Ramos (cell line): ENCODE measurements at regions not wholly inside any gene's neighbourhood (a gene's known extent, or its start where the extent isn't known, plus 50 kb on each side); places are given as distances from the start of the nearest gene placed in this dataset.
"Not testable (repeated sequence)": the region's sequence is repeated elsewhere in the genome, so short reads cannot be mapped to it uniquely, and the experiment has no call there.

ENCODE experiments used
- in situ Hi-C: fragments of 300-500 bp; cut with MboI; formaldehyde crosslinking; loops from one replicate; pipeline ENCODE4 v1.14.3; 2022; ENCODE audit warnings: low sequenced_read_pairs; ENCODE audit not compliant: unreplicated experiment

- in situ Hi-C loops: not testable (repeated sequence)
Observed at GRCh38 chr2:89945004-89945616, 1253.6 kb downstream of the RPIA start.

DNA sequence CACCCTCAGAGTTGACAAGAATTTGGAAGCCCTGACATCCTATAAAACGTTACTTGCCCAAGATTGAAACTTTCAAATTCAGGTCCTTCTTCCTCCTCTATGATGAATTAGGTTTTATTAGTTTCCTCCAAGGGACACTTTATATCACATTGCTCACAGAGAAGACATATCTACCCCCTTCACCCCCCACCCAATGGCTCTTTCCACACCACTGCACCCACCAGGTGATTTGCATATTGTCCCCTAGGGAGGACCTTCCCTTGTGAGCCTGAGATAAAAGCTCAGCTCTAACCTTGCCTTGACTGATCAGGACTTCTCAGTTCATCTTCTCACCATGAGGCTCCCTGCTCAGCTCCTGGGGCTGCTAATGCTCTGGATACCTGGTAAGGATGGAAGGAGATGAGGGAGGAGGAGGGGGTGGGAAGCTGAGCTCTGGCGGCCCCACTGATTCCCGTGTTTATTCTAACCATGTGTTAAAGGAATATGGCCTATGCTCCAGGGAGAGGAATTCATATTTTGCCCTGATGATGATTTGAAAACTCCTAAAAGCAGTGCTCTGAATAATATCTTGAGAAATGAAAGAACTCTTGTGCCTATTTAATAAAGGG, 1255.8 kb downstream of the RPIA start:
- in situ Hi-C loops: not testable (repeated sequence)

GRCh38 chr2:89948102-89948501, 1256.6 kb downstream of the RPIA start:
- in situ Hi-C loops: not testable (repeated sequence)

DNA sequence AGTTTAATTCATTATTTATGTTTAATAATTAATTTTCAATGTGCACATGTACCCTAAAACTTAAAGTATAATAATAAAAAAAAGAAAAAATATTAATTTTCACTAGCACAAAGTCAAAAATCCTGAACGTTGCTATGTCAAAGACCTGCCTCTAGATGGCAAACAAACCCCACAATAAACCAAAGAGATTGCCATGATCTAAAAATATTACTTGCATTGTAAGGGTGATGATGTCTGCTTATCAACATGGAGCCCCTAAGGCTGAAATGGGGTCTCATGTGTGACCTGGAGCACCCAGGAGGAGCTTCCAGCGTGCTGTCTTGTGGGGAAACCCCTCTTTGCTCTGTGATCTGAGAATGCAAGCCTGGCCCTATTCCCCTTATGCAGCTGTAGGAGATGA, 1259.3 kb downstream of the RPIA start:
- in situ Hi-C loops: not testable (repeated sequence)

- in situ Hi-C loops: not testable (repeated sequence)
Observed at GRCh38 chr2:89957236-89957635, 1265.8 kb downstream of the RPIA start.

DNA sequence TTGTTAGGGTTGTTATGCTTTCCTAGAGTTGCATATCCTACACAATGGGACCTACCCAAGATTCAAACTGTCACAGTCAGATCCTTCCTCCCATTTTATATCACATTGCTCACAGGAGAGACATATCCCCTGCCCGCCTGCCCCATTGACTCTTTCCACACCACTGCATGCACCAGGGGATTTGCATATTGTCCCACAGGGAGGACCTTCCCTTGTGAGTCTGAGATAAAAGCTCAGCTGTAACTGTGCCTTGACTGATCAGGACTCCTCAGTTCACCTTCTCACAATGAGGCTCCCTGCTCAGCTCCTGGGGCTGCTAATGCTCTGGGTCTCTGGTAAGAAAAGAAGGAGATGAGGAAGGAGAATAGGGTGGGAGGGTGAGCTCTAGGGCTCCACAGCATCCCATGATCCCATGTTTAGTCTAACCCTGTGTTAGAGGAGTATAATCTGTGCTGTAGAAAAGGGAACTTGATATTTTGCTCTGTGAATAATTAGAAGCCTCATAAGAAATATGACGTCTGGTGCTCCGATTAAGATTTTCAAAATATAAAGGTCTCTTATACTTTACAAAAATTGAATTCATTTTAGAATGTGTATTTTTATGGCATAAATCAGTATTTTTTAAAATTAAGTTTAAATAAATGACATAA, 1268.4 kb downstream of the RPIA start:
- in situ Hi-C loops: not testable (repeated sequence)

GRCh38 chr2:89960570-89960969, 1269.1 kb downstream of the RPIA start:
- in situ Hi-C loops: not testable (repeated sequence)

DNA sequence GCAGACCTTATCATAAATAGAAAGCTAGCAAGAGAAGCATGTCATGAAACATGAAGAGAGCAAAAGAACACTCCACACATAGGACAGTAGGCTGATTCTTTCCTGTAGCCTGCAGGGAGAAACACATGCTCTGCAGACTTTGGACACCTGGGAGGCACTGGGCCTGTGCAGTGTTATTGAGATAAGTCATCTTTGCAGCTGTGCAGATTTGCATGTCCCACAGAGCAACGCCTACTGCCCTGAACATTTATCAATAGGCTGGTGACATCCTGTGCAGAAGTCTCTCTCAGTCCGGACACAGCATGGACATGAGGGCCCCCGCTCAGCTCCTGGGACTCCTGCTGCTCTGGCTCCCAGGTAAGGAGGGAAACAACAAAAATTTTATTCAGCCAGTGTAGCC, 1277.1 kb downstream of the RPIA start:
- in situ Hi-C loops: not testable (repeated sequence)

GRCh38 chr2:89969190-89969589, 1277.7 kb downstream of the RPIA start:
- in situ Hi-C loops: not testable (repeated sequence)

- in situ Hi-C loops: not testable (repeated sequence)
Observed at GRCh38 chr2:89973849-89974248, 1282.4 kb downstream of the RPIA start.

DNA sequence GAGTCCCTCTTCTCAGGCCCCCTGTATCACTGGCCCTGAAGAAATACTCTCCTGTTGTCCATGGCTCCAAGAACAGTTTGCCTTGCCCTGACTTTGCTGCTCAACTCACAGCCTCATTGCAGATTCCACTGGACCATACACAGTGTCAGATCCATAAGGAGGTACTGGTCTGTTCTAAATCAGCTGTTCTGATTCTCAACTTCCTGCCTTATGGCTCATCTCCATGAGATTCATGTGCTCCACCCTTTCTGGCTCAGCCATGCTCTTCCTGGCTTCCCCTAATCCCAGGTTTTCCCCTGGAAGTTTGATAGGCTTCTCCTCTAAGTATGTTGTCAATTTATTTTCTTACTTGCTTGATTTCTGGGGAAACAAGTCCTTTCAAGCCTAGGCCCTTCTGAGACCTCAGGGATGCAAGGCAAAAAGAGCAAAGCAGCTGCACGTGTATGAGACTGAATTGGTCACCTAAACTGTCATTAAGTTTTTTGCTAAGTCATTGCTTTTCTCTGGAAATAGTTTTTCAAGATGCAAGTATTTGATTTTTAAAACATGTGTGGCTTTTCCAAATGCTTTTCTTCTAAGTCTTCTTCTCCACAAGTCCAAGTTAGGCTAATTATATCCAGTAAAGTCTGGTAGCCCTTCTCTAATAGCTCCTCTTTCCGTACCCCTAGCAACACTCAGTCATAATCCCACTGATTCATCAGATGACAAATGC, 1288.5 kb downstream of the RPIA start:
- in situ Hi-C loops: not testable (repeated sequence)

- in situ Hi-C loops: not testable (repeated sequence)
Observed at GRCh38 chr2:89982246-89982645, 1290.8 kb downstream of the RPIA start.

GRCh38 chr2:89985650-89986049, 1294.2 kb downstream of the RPIA start:
- in situ Hi-C loops: not testable (repeated sequence)

DNA sequence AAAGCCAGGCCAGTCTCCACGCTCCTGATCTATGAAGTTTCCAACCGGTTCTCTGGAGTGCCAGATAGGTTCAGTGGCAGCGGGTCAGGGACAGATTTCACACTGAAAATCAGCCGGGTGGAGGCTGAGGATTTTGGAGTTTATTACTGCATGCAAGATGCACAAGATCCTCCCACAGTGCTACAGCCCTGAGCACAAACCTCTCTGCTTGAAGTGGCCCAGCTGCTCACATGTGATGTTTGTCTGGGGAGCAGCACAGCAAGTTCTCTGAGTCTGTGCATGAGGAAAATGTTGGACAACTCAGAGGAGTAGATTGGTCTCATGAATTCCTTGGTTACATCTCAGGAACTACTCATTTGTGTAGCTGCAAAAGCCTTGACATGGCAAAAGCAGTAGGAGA, 1295.1 kb downstream of the RPIA start:
- in situ Hi-C loops: not testable (repeated sequence)

DNA sequence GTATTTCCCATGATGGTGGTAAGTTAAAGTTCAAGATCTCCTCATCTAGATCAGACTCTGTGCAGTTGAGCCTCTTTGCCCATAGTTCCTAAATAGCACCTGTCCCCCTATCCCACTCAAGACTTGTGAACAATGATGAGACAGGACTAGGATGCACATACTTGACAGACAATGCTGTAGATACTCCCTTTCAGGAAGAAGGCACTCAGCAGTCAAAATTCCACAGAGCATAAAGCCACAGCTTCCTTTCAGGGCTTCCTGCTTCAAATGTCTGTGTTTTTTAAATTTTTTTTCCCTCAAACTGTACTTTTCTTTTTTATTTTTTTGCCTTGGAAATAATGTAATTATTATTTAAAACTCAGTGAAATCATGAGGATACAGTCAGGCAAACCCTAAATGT, 1305.3 kb downstream of the RPIA start:
- in situ Hi-C loops: not testable (repeated sequence)

- in situ Hi-C loops: not testable (repeated sequence)
Observed at GRCh38 chr2:90004553-90004952, 1313.1 kb downstream of the RPIA start.

DNA sequence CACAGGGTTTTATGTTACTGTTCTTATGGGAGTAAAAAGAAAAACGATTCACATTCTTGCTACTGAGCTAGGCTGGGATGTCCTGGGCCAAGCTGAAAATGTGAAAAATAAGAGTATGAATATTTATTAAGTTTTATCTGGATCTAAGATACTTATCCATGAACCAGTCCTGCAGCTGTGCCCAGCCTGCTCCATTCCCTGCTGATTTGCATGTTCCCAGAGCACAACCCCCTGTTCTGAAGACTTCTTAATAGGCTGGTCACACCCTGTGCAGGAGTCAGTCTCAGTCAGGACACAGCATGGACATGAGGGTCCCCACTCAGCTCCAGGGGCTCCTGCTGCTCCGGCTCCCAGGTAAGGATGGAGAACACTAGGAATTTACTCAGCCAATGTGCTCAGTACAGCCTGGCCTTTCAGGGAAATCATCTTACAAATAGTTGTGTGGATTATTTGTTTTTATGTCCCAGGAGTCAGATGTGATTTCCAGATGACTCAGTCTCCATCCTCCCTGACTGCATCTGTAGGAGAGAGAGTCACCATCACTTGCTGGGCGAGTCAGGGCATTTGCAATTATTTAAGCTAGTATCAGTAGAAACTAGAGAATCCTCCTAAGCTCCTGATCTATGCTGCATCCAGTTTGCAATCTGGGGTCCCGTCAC, 1319.1 kb downstream of the RPIA start:
- in situ Hi-C loops: not testable (repeated sequence)

GRCh38 chr2:90011101-90011443, 1319.6 kb downstream of the RPIA start:
- in situ Hi-C loops: not testable (repeated sequence)

DNA sequence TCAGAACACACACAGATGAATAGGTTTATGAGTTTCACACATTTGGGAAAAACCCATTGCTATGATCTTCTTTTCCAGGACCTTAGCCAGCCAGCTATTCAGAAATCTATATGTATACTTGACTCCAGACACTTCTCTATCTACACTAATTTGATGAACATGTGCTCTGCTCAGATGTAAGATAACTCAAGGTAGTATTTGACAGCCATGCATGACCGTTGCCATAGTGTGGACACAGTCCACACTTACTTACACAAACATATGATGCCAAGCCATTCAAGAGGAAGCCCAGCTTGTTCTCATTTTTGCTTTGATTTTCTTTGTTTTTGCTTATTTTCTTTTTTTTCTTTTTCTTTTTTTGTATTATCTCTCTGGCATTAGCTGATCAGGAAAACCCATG, 1328.4 kb downstream of the RPIA start:
- in situ Hi-C loops: not testable (repeated sequence)

DNA sequence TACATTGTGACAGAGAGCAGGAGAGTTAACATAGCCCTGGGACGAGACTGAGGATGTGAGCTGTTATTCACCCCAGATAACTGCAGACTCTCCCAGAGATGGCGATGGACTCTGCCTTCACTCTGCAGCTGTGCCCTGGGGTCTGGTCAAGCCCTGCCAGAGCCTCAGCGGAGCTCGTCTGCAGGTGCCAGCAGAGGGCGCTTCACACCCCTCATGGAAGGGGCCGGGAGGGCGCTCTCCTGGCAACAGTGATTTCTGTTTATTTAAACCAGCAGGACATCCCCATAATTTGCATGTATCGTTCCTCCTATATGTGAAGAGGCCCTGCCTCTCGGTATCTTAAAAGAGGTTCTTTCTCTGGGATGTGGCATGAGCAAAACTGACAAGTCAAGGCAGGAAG, 1329.8 kb downstream of the RPIA start:
- in situ Hi-C loops: not testable (repeated sequence)

DNA sequence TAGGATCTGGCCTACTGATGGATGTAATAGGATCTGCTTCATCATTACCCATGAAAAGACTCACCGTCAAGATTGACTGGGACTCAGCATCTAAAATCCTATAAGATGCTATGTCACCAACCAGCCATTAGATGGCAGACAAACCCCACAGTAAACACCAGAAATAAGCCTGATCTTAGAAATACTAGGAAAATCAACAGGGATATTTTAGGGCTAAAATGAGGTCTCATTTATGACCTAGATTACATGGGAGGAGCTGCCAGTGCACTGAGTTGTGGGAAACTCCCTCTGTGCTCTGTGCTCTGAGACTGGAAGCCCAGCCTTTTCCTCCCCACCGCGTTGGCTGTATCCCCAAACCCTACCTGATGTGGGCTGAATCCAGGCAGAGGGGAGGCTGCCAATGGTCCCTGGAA, 1335.8 kb downstream of the RPIA start:
- in situ Hi-C loops: not testable (repeated sequence)
